ENCODE measurements at regions not wholly inside any gene's neighbourhood (a gene's known extent, or its start where the extent isn't known, plus 50 kb on each side); places are given as distances from the start of the nearest gene placed in this dataset.

DNA sequence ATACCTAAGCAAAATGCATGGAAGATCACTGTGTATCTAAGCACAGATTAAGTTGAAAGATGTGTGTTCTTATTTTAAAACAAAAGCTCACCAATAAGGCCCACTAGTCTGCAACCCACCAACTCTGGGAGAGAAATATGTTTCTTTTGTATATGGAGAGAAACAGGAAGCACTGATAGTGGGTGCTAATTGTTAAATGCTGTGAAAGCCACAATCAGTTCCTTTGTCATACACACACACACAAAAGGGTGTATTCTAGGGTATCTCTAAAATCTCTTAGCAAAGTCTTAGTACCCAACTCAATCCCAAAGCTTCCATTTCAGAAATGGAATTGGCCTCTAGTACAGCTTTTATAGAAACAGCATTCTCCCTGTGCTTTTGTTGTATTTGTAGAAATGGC lies 272.7 kb upstream of the FLRT2 start:
- CTCF ChIA-PET: no interaction called here
- Mint-ChIP-seq H3K4me3 (ENCODE audit: unreplicated experiment) (no peak overlapping the region), H3K27me3 (ENCODE audit: insufficient read depth, unreplicated experiment) (no peaks in the 10 kb centered on the region), H3K9me3 (ENCODE audit: unreplicated experiment) (no peaks in the 10 kb centered on the region), H3K27ac (ENCODE audit: low read depth, unreplicated experiment) (no peak overlapping the region), H3K36me3 (ENCODE audit: insufficient read depth, unreplicated experiment) (no peaks in the 10 kb centered on the region), H3K4me1 (ENCODE audit: insufficient read depth, unreplicated experiment) (peaks cover 8% of the 10 kb centered on the region)
- TF ChIP-seq, protein P1, sequence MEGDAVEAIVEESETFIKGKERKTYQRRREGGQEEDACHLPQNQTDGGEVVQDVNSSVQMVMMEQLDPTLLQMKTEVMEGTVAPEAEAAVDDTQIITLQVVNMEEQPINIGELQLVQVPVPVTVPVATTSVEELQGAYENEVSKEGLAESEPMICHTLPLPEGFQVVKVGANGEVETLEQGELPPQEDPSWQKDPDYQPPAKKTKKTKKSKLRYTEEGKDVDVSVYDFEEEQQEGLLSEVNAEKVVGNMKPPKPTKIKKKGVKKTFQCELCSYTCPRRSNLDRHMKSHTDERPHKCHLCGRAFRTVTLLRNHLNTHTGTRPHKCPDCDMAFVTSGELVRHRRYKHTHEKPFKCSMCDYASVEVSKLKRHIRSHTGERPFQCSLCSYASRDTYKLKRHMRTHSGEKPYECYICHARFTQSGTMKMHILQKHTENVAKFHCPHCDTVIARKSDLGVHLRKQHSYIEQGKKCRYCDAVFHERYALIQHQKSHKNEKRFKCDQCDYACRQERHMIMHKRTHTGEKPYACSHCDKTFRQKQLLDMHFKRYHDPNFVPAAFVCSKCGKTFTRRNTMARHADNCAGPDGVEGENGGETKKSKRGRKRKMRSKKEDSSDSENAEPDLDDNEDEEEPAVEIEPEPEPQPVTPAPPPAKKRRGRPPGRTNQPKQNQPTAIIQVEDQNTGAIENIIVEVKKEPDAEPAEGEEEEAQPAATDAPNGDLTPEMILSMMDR (IDR thresholded peaks at IDR 0.05; ENCODE audit: unreplicated experiment): no peak
- POLR2A ChIA-PET: no interaction called here
- DNase-seq (ENCODE audit: unreplicated experiment): no peak
- BruUV-seq (replicated peaks): no TSS peak
- intact Hi-C loops (cut with micrococcal nuclease): no loop called here

DNA sequence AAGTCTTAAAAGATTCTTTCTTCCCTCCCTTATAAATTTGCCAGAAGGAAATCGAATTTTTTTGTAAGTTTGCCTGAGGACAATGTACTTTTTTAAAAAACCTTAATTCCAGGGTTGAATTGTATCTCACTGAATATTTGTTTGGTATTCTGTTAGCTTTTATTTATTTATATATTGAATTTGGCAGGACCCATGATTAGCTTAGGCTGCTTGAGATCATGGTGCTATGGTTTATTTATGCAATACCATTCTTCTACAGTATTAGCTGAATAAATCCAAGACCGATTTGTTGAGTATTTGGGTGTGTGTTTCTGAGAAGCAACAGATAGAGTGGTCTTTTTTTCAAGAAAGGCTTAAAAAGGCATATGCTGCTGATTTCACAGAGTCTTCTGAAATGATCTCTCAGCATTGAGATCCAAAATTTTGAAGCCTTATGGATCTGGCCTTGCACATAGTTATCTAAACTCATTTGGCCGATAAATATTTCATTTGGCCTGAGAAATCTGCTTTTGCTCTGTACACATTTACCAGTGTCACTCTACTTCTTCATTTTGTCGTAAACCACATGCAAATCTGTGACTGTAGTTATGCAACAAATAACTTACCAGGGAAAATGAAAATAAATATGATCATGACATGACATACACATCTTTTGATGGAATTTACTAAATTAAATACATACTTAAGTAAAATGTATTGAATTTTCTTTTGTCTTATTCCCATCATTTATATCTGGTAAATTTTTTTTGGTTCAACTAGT lies 265.8 kb upstream of the FLRT2 start:
- Mint-ChIP-seq H3K9me3 (ENCODE audit: unreplicated experiment) (peaks cover 7% of the 10 kb centered on the region), H3K4me3 (ENCODE audit: unreplicated experiment) (no peak overlapping the region), H3K36me3 (ENCODE audit: insufficient read depth, unreplicated experiment) (no peaks in the 10 kb centered on the region), H3K27ac (ENCODE audit: low read depth, unreplicated experiment) (no peak overlapping the region), H3K4me1 (ENCODE audit: insufficient read depth, unreplicated experiment) (no peaks in the 10 kb centered on the region), H3K27me3 (ENCODE audit: insufficient read depth, unreplicated experiment) (no peaks in the 10 kb centered on the region)
- TF ChIP-seq, protein P1 (IDR thresholded peaks at IDR 0.05; ENCODE audit: unreplicated experiment): no peak
- CTCF ChIA-PET: no interaction called here
- POLR2A ChIA-PET: interaction anchor here (0.6 to 0.9 kb wide), 2 partner anchors 9 to 177 kb away, joined by 3 read pairs; no protein-coding TSS in a partner anchor
- DNase-seq (ENCODE audit: unreplicated experiment): no peak
- intact Hi-C loops (cut with micrococcal nuclease): no loop called here
- no TSS peak for BruUV-seq (replicated peaks)

DNA sequence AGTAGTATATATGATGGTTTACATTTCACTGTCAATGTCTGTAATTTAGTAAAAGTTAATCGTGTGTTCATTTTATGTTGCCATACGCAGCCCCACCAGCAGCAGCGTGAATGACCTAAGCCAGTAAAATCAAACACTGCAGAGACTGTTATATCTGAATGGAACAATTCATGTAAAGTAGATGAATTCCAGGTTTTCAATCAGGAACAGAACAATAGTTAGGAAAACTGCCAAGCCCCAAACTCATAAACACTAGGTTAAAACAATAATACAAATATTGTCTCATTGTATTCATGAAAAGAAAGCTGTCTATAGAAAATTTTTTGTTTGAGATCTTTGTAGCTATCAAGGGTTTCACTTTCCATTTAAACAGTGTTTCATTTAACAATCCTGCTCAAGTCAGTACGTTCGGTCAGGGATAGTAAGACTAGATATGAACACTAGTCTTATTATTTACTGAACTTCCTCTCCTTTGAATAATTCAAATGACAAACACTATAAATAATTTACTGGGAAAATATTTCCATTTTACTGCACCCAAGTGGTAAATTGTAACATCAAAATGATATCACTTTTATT lies 256.8 kb upstream of the FLRT2 start:
- CTCF ChIA-PET: interaction anchor here (0.6 kb wide), 1 partner anchor 256 kb away, joined by 3 read pairs; no protein-coding TSS in a partner anchor
- intact Hi-C loops (cut with micrococcal nuclease): no loop called here
- H3K9me3 Mint-ChIP-seq (ENCODE audit: unreplicated experiment): no peaks in the 10 kb centered on the region
- H3K27ac Mint-ChIP-seq (ENCODE audit: low read depth, unreplicated experiment): no peak overlapping the region
- BruUV-seq (replicated peaks): no TSS peak
- TF ChIP-seq, protein P1 (IDR thresholded peaks at IDR 0.05; ENCODE audit: unreplicated experiment): no peak
- POLR2A ChIA-PET: interaction anchor here (0.9 kb wide), 1 partner anchor 9 kb away, joined by 3 read pairs; no protein-coding TSS in a partner anchor
- DNase-seq (ENCODE audit: unreplicated experiment): no peak
- H3K4me1 Mint-ChIP-seq (ENCODE audit: insufficient read depth, unreplicated experiment): no peaks in the 10 kb centered on the region
- no peak overlapping the region for H3K4me3 Mint-ChIP-seq (ENCODE audit: unreplicated experiment)
- no peaks in the 10 kb centered on the region for H3K27me3 Mint-ChIP-seq (ENCODE audit: insufficient read depth, unreplicated experiment)
- no peaks in the 10 kb centered on the region for H3K36me3 Mint-ChIP-seq (ENCODE audit: insufficient read depth, unreplicated experiment)

DNA sequence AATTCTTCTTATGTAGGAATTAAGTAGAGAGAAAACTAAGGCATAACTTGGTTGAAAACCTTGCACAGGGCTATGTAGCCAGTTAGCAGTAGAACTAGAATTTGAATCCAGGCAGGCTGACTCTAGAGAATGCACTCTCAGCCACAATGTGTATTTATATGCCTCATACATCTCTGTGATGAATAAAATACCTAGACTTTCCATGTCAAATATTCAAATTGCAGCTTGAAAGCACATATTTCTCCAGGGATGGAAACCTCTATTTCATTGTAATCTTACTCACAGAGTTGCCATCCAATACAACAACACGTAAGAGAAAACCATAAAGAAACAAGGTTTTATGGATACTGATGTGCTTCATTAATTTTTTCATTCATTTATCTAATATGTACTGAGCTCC lies 256.0 kb upstream of the FLRT2 start:
- intact Hi-C loops (cut with micrococcal nuclease): no loop called here
- no peak for DNase-seq (ENCODE audit: unreplicated experiment)
- H3K9me3 Mint-ChIP-seq (ENCODE audit: unreplicated experiment): no peaks in the 10 kb centered on the region
- no peak overlapping the region for H3K27ac Mint-ChIP-seq (ENCODE audit: low read depth, unreplicated experiment)
- H3K36me3 Mint-ChIP-seq (ENCODE audit: insufficient read depth, unreplicated experiment): no peaks in the 10 kb centered on the region
- ChIA-PET CTCF (interaction anchor here (0.6 kb wide), 1 partner anchor 186 kb away, joined by 3 read pairs; no protein-coding TSS in a partner anchor), POLR2A (no interaction called here)
- H3K27me3 Mint-ChIP-seq (ENCODE audit: insufficient read depth, unreplicated experiment): no peaks in the 10 kb centered on the region
- H3K4me1 Mint-ChIP-seq (ENCODE audit: insufficient read depth, unreplicated experiment): no peaks in the 10 kb centered on the region
- TF ChIP-seq, protein P1 (IDR thresholded peaks at IDR 0.05; ENCODE audit: unreplicated experiment): no peak
- BruUV-seq (replicated peaks): no TSS peak
- no peak overlapping the region for H3K4me3 Mint-ChIP-seq (ENCODE audit: unreplicated experiment)
